PC-9 (cell line): ENCODE measurements at regions not wholly inside any gene's neighbourhood (a gene's known extent, or its start where the extent isn't known, plus 50 kb on each side); places are given as distances from the start of the nearest gene placed in this dataset.

Source experiments
- CTCF ChIP-seq: fragments of 200-600 bp; sonication (generic); conservative IDR thresholded peaks from 2 replicates; pipeline ENCODE4 v1.6.1; 2017; ENCODE audit warnings: mixed run types, antibody characterized with exemption, mild to moderate bottlenecking, moderate library complexity
- EZH2 ChIP-seq: fragments of 200-600 bp; sonication (generic); IDR thresholded peaks from 2 replicates; pipeline ENCODE4 v1.8.0; 2017; ENCODE audit warnings: antibody characterized with exemption, low read depth

DNA sequence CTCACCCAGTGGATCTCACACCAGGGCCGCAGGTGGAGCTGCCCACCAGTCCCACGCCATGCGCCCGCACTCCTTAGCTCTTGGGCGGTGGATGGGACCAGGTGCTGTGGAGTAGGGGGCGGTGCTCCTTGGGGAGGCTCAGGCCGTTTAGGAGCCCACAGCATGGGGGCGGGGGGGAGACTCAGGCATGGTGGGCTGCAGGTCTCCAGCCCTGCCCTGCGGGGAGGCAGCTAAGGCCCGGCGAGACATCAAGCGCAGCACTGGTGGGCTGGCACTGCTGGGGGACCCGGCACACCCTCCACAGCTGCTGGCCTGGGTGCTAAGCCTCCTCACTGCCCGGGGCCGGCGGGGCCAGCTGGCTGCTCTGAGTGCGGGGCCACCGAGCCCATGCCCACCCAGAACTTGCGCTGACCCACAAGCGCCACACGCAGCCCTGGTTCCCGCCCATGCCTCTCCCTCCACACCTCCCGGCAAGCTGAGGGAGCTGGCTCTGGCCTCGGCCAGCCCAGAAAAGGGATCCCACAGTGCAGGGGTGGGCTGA, 312.9 kb upstream of the GIMD1 start:
- no peak for TF ChIP-seq CTCF
- TF ChIP-seq EZH2 = no peak
